Naive thymus-derived CD8-positive, alpha-beta T cell (primary cell): ENCODE measurements at regions not wholly inside any gene's neighbourhood (a gene's known extent, or its start where the extent isn't known, plus 50 kb on each side); places are given as distances from the start of the nearest gene placed in this dataset.

ENCODE experiments used
- ATAC-seq, 2 donors: fragments of 150-1000 bp; cut with Tn5 transposase in 1 of 2; sonication (Bioruptor Pico), chemical (Tn5 transposase) in 1 of 2; 1 replicate in 1 of 2; 2 replicates in 1 of 2; pipeline ENCODE4 v1.10.0; 2021; ENCODE audit warnings: mild to moderate bottlenecking in 2 of 2, moderate library complexity in 2 of 2
- POLR2A ChIA-PET: fragments of 350-600 bp; sonication (Branson Sonifier 250); formaldehyde crosslinking; loops from one replicate; lab custom pipeline; 2021; ENCODE audit warnings: antibody characterized with exemption; lab: Charles Lee
- DNase-seq, 10 donors: peaks; one replicate each; pipeline versions ENCODE4 v3.0.0 to v3.0.0-alpha.2; 2020 to 2022
- H3K27ac Mint-ChIP-seq, 10 donors: one replicate each; pipeline ENCODE4 v1.8.0; 2020 to 2022; ENCODE audit warnings: mild to moderate bottlenecking in 10 of 10, mixed read lengths in 10 of 10, moderate library complexity in 4 of 10, inconsistent platforms in 1 of 10
- H3K27me3 Mint-ChIP-seq, 5 donors: one replicate each; pipeline ENCODE4 v1.8.0; 2021 to 2022; ENCODE audit warnings: mixed read lengths in 5 of 5
- H3K36me3 Mint-ChIP-seq, 3 donors: one replicate each; pipeline ENCODE4 v1.8.0; 2020 to 2022; ENCODE audit warnings: mixed read lengths in 3 of 3, mild to moderate bottlenecking in 2 of 3, inconsistent platforms in 1 of 3
- H3K4me1 Mint-ChIP-seq, 4 donors: one replicate each; pipeline ENCODE4 v1.8.0; 2021 to 2022; ENCODE audit warnings: mixed read lengths in 4 of 4
- H3K4me3 Mint-ChIP-seq, 10 donors: one replicate each; pipeline ENCODE4 v1.8.0; 2020 to 2022; ENCODE audit warnings: mild to moderate bottlenecking in 10 of 10, mixed read lengths in 10 of 10, moderate library complexity in 6 of 10, inconsistent platforms in 1 of 10
- H3K9me3 Mint-ChIP-seq, 9 donors: one replicate each; pipeline ENCODE4 v1.8.0; 2020 to 2022; ENCODE audit warnings: mixed read lengths in 9 of 9, mild to moderate bottlenecking in 3 of 9, inconsistent platforms in 1 of 9, moderate library complexity in 1 of 9

DNA sequence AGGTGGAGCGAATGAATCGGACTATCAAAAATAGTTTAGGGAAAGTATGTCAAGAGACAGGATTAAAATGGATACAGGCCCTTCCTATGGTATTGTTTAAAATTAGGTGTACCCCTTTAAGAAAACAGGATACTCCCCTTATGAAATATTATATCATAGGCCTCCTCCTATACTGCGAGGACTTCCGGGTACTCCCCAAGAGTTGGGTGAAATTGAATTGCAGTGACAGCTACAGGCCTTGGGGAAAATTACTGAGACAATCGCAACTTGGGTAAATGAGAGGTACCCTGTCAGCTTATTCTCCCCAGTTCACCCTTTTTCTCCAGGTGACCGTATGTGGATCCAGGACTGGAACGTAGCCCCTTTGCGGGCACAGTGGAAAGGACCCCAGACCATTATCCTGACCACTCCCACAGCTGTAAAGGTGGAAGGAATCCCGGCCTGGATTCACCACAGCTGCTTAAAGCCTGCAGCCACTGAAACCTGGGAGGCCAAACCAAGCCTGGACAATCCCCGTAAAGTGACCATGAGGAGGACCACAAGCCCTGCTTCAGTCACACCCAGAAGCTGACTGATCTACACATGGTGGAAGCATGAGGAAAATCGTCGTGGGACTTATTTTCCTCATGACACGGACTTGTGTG lies 1138.1 kb downstream of the ARAP2 start:
- POLR2A ChIA-PET = no interaction called here
- H3K27me3 Mint-ChIP-seq = no peaks in the 10 kb centered on the region

DNA sequence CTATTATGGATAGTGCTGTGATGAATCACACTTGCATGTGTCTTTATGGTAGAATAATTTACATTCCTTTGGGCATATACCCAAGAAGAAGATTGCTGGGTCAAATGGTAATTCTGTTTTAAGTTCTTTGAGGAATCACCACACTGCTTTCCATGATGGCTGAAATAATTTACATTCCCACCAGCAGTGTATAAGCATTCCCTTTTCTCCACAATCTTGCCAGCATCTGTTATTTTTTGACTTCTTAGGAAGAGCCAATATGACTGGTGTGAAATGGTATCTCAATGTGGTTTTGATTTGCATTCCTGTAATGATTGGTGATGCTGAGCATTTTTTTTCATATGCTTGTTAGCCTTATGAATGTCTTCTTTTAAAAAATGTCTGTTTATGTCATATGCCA lies 1120.2 kb downstream of the ARAP2 start:
- H3K4me1 Mint-ChIP-seq = no peaks in the 10 kb centered on the region
- H3K27me3 Mint-ChIP-seq = no peaks in the 10 kb centered on the region
- POLR2A ChIA-PET = no interaction called here
- H3K36me3 Mint-ChIP-seq = no peaks in the 10 kb centered on the region
- no peak overlapping the region for H3K4me3 Mint-ChIP-seq
- H3K9me3 Mint-ChIP-seq = peaks cover 0 to 10% (median 0%) of the 10 kb centered on the region in 9 donors
- DNase-seq = no peak
- ATAC-seq = no peak
- H3K27ac Mint-ChIP-seq = no peak overlapping the region

More for the DNA sequence above, 1138.1 kb downstream of the ARAP2 start:
- Mint-ChIP-seq H3K36me3 (no peaks in the 10 kb centered on the region), H3K4me1 (no peaks in the 10 kb centered on the region), H3K4me3 (no peak overlapping the region), H3K27ac (no peak overlapping the region), H3K9me3 (peaks cover 0 to 17% (median 4%) of the 10 kb centered on the region in 9 donors)
- ATAC-seq (no peak), DNase-seq (no peak)

DNA sequence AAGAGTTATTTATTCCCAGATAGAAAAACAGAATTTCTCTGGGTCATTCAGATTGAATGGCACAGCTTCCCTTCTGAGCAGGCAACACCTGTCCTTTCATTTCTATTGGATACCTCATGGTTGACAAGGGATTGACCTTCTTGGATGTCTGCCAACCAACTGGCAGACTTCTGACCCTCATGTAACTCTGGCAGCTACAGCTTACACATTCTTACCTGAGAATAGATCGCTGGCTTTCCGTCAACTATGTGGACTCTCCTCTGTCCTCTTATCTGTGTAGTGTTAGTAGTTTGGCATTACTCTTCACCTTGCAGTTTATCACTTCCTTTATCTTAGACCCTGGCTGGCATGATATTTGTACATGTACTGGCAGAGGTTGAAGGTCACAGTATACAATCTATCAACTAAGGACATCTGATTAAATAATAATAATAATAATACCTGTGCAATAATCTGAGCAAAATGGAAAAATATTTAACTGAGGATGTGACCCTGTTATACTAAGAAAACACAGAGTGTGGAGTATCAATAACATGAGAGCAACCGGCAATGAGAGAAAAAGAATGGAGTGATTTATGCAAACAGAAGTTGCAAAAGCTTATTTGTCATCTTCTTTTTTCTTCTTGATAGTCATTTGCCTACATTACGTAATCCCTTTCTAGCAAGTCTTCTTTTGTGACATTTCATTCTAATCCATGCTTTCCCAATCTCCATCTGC lies 1118.2 kb downstream of the ARAP2 start:
- no peak for DNase-seq
- POLR2A ChIA-PET = no interaction called here
- no peak overlapping the region for H3K27ac Mint-ChIP-seq
- H3K4me1 Mint-ChIP-seq = no peaks in the 10 kb centered on the region
- no peak for ATAC-seq
- peaks cover 0 to 10% (median 2%) of the 10 kb centered on the region in 9 donors for H3K9me3 Mint-ChIP-seq
- no peaks in the 10 kb centered on the region for H3K27me3 Mint-ChIP-seq
- no peak overlapping the region for H3K4me3 Mint-ChIP-seq
- H3K36me3 Mint-ChIP-seq = no peaks in the 10 kb centered on the region

DNA sequence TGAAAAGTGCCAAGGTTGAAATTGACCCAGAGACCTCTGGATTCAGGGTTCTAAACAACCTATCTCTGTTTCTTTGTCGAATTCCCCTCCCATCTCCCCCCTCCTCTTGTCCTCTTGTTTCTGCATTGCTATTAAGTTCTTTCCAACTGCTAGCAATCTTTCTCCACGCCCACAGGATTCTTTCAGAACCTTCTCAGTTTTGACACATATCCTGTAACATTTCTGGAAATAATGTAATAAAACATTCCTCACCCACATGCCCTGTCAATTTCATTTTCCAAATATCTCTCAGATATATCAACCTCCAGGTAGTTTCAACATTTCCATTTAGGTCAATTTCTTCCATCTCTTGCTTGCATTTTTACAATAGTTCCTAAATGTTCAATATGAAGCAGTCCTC lies 1105.9 kb downstream of the ARAP2 start:
- POLR2A ChIA-PET = no interaction called here
- Mint-ChIP-seq H3K4me3 (no peak overlapping the region), H3K36me3 (no peaks in the 10 kb centered on the region), H3K27ac (no peak overlapping the region), H3K27me3 (no peaks in the 10 kb centered on the region), H3K9me3 (peaks cover 0 to 10% (median 6%) of the 10 kb centered on the region in 9 donors), H3K4me1 (no peaks in the 10 kb centered on the region)
- ATAC-seq (no peak), DNase-seq (no peak)

DNA sequence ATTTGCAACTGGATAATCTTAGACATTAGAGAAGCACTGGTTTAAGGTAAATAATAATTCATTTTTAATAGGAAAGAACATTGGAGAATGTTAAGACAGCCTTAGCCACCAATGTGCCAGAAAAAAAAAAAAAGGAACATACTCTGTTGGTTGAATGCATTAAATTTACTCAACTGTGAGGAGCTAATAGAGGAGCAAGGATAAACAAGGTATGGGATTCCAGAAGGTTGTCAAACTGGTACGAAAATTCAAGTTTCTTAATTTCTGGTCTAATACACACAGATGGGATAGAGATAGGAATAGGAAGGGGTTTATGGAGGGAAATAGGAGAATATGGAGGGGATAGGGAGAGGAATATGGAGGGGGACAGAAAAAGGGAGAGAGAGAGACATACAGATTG lies 1096.6 kb downstream of the ARAP2 start:
- Mint-ChIP-seq H3K27ac (no peak overlapping the region), H3K4me1 (no peaks in the 10 kb centered on the region), H3K36me3 (no peaks in the 10 kb centered on the region), H3K4me3 (no peak overlapping the region), H3K9me3 (peaks cover 2 to 22% (median 15%) of the 10 kb centered on the region in 9 donors), H3K27me3 (no peaks in the 10 kb centered on the region)
- DNase-seq = no peak
- no peak for ATAC-seq
- POLR2A ChIA-PET = no interaction called here

DNA sequence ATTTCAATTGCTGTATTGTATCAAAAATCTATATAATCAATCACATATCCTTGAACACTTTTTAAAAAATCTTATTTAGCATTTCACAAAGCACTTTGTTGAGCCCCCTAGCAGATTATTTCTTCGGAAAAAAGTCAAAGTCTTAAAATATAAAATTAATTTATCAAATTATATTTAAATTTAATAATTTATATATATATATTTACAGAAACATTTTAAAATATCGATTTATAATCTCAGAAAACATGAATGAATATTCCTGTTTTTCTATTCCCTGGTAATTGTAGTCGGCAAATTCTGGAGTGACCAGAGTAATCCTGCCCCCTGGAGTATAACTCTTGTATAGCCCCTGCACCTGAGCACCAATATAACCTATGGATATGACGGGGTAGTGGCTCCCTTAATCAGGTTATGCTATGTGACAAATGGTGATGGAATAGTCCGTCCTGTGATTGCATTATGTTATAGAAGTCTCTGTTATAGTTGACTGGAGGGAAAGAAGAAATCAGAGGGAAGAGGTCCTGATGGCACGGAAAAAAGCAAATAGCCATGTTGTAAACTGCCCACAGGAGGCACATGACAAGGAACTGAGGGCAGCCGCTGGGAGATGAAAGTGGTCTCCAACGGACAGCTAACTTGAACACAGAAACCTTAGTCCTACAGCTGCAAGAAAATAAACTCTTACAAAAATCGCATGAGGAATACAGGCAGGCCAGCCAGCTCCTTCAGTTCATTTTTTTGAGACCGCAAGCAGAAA lies 1092.3 kb downstream of the ARAP2 start:
- no peak overlapping the region for H3K27ac Mint-ChIP-seq
- H3K36me3 Mint-ChIP-seq = no peaks in the 10 kb centered on the region
- H3K9me3 Mint-ChIP-seq = peaks cover 0 to 22% (median 3%) of the 10 kb centered on the region in 9 donors
- no peak for DNase-seq
- no peak overlapping the region for H3K4me3 Mint-ChIP-seq
- H3K27me3 Mint-ChIP-seq = no peaks in the 10 kb centered on the region
- no peak for ATAC-seq
- POLR2A ChIA-PET = no interaction called here
- no peaks in the 10 kb centered on the region for H3K4me1 Mint-ChIP-seq

DNA sequence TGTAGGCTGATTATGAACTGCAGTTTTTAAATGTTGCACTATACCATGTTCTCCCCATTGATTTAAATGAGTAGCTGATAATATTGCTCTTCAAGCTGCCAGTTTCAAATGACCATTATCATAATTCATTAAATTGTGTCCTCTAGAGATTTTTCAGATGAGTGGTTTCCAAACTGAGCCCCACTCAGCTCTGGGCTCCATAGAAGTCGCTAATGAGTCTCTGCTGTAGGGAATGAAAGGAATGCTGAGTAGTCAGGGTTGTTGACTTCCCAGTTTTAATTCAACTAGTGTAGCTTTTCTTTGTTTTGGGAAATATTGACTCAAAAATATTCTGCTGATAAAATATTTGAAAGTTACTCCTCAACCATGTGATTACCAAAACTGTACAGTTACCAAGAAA lies 1081.1 kb downstream of the ARAP2 start:
- H3K27ac Mint-ChIP-seq = no peak overlapping the region
- H3K4me3 Mint-ChIP-seq = no peak overlapping the region
- ATAC-seq (no peak), DNase-seq (no peak)
- POLR2A ChIA-PET = no interaction called here
- H3K27me3 Mint-ChIP-seq = no peaks in the 10 kb centered on the region
- H3K9me3 Mint-ChIP-seq = peaks cover 0 to 7% (median 0%) of the 10 kb centered on the region in 9 donors
- no peaks in the 10 kb centered on the region for H3K36me3 Mint-ChIP-seq
- no peaks in the 10 kb centered on the region for H3K4me1 Mint-ChIP-seq

DNA sequence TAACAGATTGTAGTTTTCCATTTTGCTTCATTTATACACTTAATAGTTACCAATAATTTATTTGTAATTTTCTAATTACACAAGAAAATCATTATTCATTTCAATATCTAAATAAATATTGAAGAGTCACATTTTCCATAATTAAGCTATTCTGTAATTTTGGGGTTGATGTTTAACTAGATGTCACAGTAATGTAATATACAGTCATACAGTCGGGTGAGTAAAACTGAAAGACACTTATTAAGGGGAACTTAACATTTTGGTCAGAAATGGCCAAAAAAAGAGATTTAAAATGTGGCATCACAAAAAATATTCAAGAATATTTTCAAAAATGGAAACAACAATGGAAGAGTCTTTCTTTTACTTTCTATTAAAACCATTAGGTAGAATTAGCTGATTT lies 1080.3 kb downstream of the ARAP2 start:
- no peaks in the 10 kb centered on the region for H3K36me3 Mint-ChIP-seq
- H3K9me3 Mint-ChIP-seq = peaks cover 0 to 12% (median 0%) of the 10 kb centered on the region in 9 donors
- no peaks in the 10 kb centered on the region for H3K27me3 Mint-ChIP-seq
- no peaks in the 10 kb centered on the region for H3K4me1 Mint-ChIP-seq
- H3K27ac Mint-ChIP-seq = no peak overlapping the region
- ATAC-seq (no peak), DNase-seq (no peak)
- no peak overlapping the region for H3K4me3 Mint-ChIP-seq
- POLR2A ChIA-PET = no interaction called here

DNA sequence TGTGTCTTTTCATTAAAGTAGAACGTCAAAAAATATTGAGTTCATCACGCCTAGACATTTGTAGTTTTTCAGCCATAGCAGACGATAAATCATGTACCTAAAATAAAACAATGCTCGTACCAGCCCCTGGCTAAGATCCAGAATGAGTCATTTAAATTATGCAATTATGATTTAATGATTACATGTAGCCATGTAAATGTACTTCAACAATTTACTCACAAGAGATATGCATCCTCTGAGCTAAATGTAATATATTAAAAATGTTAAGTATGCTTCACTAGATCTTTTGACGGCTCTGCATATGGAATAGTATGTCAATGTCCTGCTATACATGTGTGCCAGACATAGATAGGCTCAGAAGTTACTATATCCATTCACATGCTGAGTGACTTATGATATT lies 1077.8 kb downstream of the ARAP2 start:
- peaks cover 0 to 12% (median 0%) of the 10 kb centered on the region in 9 donors for H3K9me3 Mint-ChIP-seq
- DNase-seq (no peak), ATAC-seq (no peak)
- no peaks in the 10 kb centered on the region for H3K4me1 Mint-ChIP-seq
- no peak overlapping the region for H3K4me3 Mint-ChIP-seq
- H3K36me3 Mint-ChIP-seq = no peaks in the 10 kb centered on the region
- H3K27me3 Mint-ChIP-seq = no peaks in the 10 kb centered on the region
- POLR2A ChIA-PET = no interaction called here
- no peak overlapping the region for H3K27ac Mint-ChIP-seq

DNA sequence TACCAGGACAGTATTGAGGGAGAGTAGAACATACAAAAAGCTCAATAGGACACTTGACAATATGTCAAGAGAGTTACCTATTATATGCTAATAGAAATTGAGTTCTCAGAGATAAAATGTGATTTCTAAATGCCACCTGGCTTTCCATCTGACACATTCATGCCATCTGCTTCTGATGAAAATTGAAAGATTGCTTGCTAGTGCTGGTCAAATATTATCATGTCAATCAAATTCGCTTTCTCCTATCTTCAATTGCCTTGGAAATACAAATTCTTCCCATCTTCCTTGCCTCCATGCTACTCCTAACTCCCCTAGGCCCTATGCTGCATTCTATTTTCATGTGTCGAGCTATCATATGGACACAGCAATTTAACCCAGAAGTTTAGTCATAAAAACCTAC lies 1076.9 kb downstream of the ARAP2 start:
- POLR2A ChIA-PET = no interaction called here
- no peaks in the 10 kb centered on the region for H3K4me1 Mint-ChIP-seq
- ATAC-seq = no peak
- no peak overlapping the region for H3K4me3 Mint-ChIP-seq
- no peaks in the 10 kb centered on the region for H3K36me3 Mint-ChIP-seq
- H3K27me3 Mint-ChIP-seq = no peaks in the 10 kb centered on the region
- H3K9me3 Mint-ChIP-seq = peaks cover 0 to 12% (median 2%) of the 10 kb centered on the region in 9 donors
- no peak overlapping the region for H3K27ac Mint-ChIP-seq
- DNase-seq = no peak

DNA sequence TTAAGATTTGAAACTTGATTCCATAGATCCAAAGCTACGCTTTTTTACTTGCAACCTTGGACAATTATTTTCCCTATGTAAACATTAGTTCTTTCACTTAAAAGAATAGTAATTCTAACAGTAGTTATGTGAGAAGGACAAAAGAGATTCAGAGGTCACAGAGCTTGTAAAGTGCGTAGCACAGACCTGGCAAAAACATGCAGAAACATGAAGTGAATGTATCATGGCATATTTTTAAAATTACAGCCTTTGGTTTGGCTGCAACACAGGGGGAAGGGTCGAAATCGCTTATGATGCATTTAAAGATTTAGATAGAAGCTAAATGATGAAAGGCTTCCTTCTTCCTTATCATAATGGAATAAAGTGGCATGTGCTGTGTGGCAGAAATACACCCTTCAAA lies 1068.8 kb downstream of the ARAP2 start:
- H3K9me3 Mint-ChIP-seq = peaks cover 0 to 11% (median 0%) of the 10 kb centered on the region in 9 donors
- no peaks in the 10 kb centered on the region for H3K36me3 Mint-ChIP-seq
- POLR2A ChIA-PET = no interaction called here
- DNase-seq (no peak), ATAC-seq (no peak)
- no peaks in the 10 kb centered on the region for H3K4me1 Mint-ChIP-seq
- peaks cover 0 to 2% (median 0%) of the 10 kb centered on the region in 5 donors for H3K27me3 Mint-ChIP-seq
- H3K4me3 Mint-ChIP-seq = no peak overlapping the region
- H3K27ac Mint-ChIP-seq = no peak overlapping the region

DNA sequence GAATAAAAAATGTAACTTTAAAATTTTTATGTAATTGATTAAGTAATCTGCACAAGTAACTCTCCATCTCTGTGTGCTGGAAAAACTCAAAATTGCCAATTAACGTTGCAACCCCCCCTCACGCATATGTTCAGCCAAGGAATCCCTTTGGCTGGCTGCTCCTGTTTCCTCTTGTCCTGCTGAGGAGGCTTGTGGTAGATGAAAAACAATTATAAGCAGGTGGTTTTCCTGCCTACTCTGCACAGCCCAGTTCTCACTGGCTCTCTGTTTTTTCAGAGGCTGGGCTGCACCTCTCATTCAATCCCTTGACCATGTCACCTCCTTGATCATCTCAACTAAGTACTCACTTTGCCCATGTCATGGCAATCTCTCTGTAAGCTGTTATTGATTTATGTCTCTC lies 1068.4 kb downstream of the ARAP2 start:
- H3K27ac Mint-ChIP-seq = no peak overlapping the region
- H3K27me3 Mint-ChIP-seq = peaks cover 0 to 2% (median 0%) of the 10 kb centered on the region in 5 donors
- H3K9me3 Mint-ChIP-seq = peaks cover 0 to 11% (median 0%) of the 10 kb centered on the region in 9 donors
- no peak overlapping the region for H3K4me3 Mint-ChIP-seq
- ATAC-seq (no peak), DNase-seq (no peak)
- POLR2A ChIA-PET = no interaction called here
- H3K36me3 Mint-ChIP-seq = no peaks in the 10 kb centered on the region
- H3K4me1 Mint-ChIP-seq = no peaks in the 10 kb centered on the region

DNA sequence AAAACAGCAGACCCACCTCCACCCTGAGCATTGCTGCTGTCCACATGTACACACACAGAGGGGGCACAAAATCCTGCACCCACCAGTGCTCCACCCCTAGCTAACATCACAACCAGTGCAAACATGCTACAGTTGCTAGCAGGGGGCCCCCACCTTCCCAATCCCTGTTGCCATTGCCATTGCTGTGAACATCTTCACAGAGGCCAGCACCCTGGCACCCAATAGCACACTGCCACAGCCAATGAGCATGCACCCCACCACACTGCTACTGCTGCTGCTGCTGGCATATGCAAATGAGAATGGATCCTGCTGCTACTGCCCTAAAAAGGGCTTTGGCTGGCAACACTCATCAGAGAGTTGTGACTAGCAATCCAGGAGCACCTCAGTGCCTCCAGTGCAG lies 1061.9 kb downstream of the ARAP2 start:
- H3K9me3 Mint-ChIP-seq = peaks cover 0 to 20% (median 6%) of the 10 kb centered on the region in 9 donors
- H3K27ac Mint-ChIP-seq = no peak overlapping the region
- DNase-seq (no peak), ATAC-seq (no peak)
- H3K4me1 Mint-ChIP-seq = no peaks in the 10 kb centered on the region
- no peak overlapping the region for H3K4me3 Mint-ChIP-seq
- H3K36me3 Mint-ChIP-seq = no peaks in the 10 kb centered on the region
- POLR2A ChIA-PET = no interaction called here
- H3K27me3 Mint-ChIP-seq = peaks cover 0 to 3% (median 0%) of the 10 kb centered on the region in 5 donors
